K562 (cell line): ENCODE measurements at regions not wholly inside any gene's neighbourhood (a gene's known extent, or its start where the extent isn't known, plus 50 kb on each side); places are given as distances from the start of the nearest gene placed in this dataset.

Experiments
- CTCF ChIP-seq, 3 experiments: IDR thresholded peaks in 2 of 3; conservative IDR thresholded peaks in 1 of 3; 2 replicates each; pipeline ENCODE4 v1.5.1; 2011 to 2012; ENCODE audit warnings: low read length in 3 of 3, mild to moderate bottlenecking in 3 of 3, control low read depth in 2 of 3, improper control_type of control experiment in 1 of 3, inconsistent platforms in 1 of 3, low read depth in 1 of 3, mixed read lengths in 1 of 3, moderate library complexity in 1 of 3; ENCODE audit not compliant: insufficient read depth in 2 of 3
- EP300 ChIP-seq: IDR thresholded peaks from 2 replicates; pipeline ENCODE4 v1.6.1; 2012; ENCODE audit warnings: low read length, improper control_type of control experiment
- ESRRA ChIP-seq: fragments of 450-650 bp; IDR thresholded peaks from 2 replicates; pipeline ENCODE4 v1.6.1; 2014; ENCODE audit warnings: low read depth, mild to moderate bottlenecking, moderate library complexity, borderline replicate concordance
- EZH2 ChIP-seq: IDR thresholded peaks from 2 replicates; pipeline ENCODE4 v1.6.1; 2012; ENCODE audit warnings: low read depth, mild to moderate bottlenecking, inconsistent platforms, low read length, borderline replicate concordance
- HDAC6 ChIP-seq: IDR thresholded peaks from 2 replicates; pipeline ENCODE4 v1.6.1; 2012; ENCODE audit warnings: low read depth, mild to moderate bottlenecking, control low read depth, inconsistent platforms, low read length, moderate library complexity
- HDGF ChIP-seq: fragments of 450-650 bp; IDR thresholded peaks from 2 replicates; pipeline ENCODE4 v1.6.1; 2016
- POLR2AphosphoS5 ChIP-seq: IDR thresholded peaks from 2 replicates; pipeline ENCODE4 v1.6.1; 2011; ENCODE audit warnings: mild to moderate bottlenecking, low read depth, low read length, moderate library complexity; ENCODE audit not compliant: control insufficient read depth, insufficient read depth
- RBBP5 ChIP-seq: fragments of 200-600 bp; sonication (generic); IDR thresholded peaks from 2 replicates; pipeline ENCODE4 v1.6.1; 2012; ENCODE audit warnings: borderline replicate concordance, mild to moderate bottlenecking, low read length, control low read depth, inconsistent platforms; ENCODE audit not compliant: insufficient read depth, poor library complexity, severe bottlenecking
- ZNF239 ChIP-seq: fragments of 250-450 bp; sonication (Bioruptor Pico); IDR thresholded peaks from 2 replicates; pipeline ENCODE4 v1.4.0; 2020; ENCODE audit warnings: mild to moderate bottlenecking

DNA sequence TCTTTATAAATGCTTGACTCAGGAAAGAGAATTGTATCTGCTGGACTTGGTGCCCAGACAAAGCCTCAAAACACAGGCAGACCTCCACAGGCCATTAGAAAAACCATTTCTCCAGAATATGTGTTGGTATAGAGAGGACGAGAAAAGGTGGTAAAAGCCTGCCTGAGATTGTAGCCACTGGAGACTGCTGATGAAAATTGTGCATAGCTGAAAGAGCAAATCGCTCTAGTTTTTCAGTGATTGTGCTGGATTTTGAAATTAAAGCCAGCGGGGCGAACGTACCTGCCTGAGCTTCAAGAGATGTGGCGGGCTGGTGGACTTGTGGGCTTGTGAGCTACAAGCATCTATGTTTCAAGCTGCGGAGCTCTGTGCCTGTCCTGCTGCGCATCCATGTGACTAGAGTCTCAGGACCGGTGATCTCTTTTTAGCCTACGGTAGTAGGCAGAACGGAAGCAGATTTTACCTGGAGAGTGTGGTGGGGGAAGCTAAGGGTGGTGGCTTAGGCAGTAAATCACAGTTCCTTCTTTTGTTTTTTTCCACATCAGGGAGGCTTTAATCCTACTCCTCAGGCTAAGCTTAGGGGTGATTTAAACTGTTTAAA lies 193.6 kb downstream of the SREK1 start:
- TF ChIP-seq HDAC6 = no peak
- TF ChIP-seq POLR2AphosphoS5 = no peak
- no peak for TF ChIP-seq RBBP5
- TF ChIP-seq CTCF (IDR thresholded peaks at IDR 0.05 in 2 of 3, conservative IDR thresholded peaks at IDR 0.05 in 1 of 3; ENCODE audit: insufficient read depth in 2 of 3, low read depth in 1 of 3, low read length in 3 of 3) = no peak
- TF ChIP-seq ESRRA = no peak
- TF ChIP-seq EZH2 = no peak
- no peak for TF ChIP-seq ZNF239 (CRISPR knock-in tag)
- TF ChIP-seq EP300 = no peak
- no peak for TF ChIP-seq HDGF
